HEK293T (cell line): ENCODE measurements at regions not wholly inside any gene's neighbourhood (a gene's known extent, or its start where the extent isn't known, plus 50 kb on each side); places are given as distances from the start of the nearest gene placed in this dataset.

Source experiments
- CTCF ChIA-PET: fragments of 350-600 bp; formaldehyde crosslinking; extraction: SDS; loops from one replicate; lab custom pipeline; 2021; ENCODE audit warnings: antibody characterized with exemption, inconsistent platforms; lab: Yijun Ruan, JAX
- POLR2A ChIA-PET: fragments of 350-600 bp; formaldehyde crosslinking; extraction: SDS; loops from one replicate; lab custom pipeline; 2020; ENCODE audit warnings: antibody characterized with exemption, inconsistent platforms; lab: Yijun Ruan, JAX
- DNase-seq: peaks from one replicate; pipeline ENCODE4 v3.0.0; 2012; ENCODE audit warnings: mixed read lengths; ENCODE audit errors: extremely low spot score
- ARNT ChIP-seq: fragments of 450-650 bp; IDR thresholded peaks from 2 replicates; pipeline ENCODE4 v1.6.1; 2017; ENCODE audit warnings: mild to moderate bottlenecking
- BHLHE40 ChIP-seq: fragments of 450-650 bp; IDR thresholded peaks from 2 replicates; pipeline ENCODE4 v1.6.1; 2016; ENCODE audit warnings: mild to moderate bottlenecking, moderate library complexity, borderline replicate concordance
- CTBP1 ChIP-seq: fragments of 450-650 bp; IDR thresholded peaks from 2 replicates; pipeline ENCODE4 v1.6.1; 2016; ENCODE audit warnings: borderline replicate concordance
- ELF4 ChIP-seq: fragments of 450-650 bp; IDR thresholded peaks from 2 replicates; pipeline ENCODE4 v1.6.1; 2017; ENCODE audit warnings: antibody characterized with exemption
- FOXA1 ChIP-seq: fragments of 450-650 bp; IDR thresholded peaks from 2 replicates; pipeline ENCODE4 v1.6.1; 2016; ENCODE audit warnings: mild to moderate bottlenecking
- FOXK2 ChIP-seq: fragments of 450-650 bp; IDR thresholded peaks from 2 replicates; pipeline ENCODE4 v1.6.1; 2016; ENCODE audit warnings: mild to moderate bottlenecking
- FOXM1 ChIP-seq: fragments of 450-650 bp; IDR thresholded peaks from 2 replicates; pipeline ENCODE4 v1.6.1; 2017; ENCODE audit warnings: mild to moderate bottlenecking, borderline replicate concordance
- HDGF ChIP-seq: fragments of 450-650 bp; IDR thresholded peaks from 2 replicates; pipeline ENCODE4 v1.6.1; 2017; ENCODE audit warnings: antibody characterized with exemption, borderline replicate concordance
- L3MBTL2 ChIP-seq: fragments of 450-650 bp; conservative IDR thresholded peaks from 2 replicates; pipeline ENCODE4 v1.6.1; 2016; ENCODE audit warnings: mild to moderate bottlenecking
- LEF1 ChIP-seq: fragments of 450-650 bp; IDR thresholded peaks from 2 replicates; pipeline ENCODE4 v1.6.1; 2017; ENCODE audit warnings: mild to moderate bottlenecking, borderline replicate concordance
- NFRKB ChIP-seq: fragments of 450-650 bp; IDR thresholded peaks from 2 replicates; pipeline ENCODE4 v1.6.1; 2016; ENCODE audit warnings: mild to moderate bottlenecking, moderate library complexity
- PKNOX1 ChIP-seq: fragments of 450-650 bp; IDR thresholded peaks from 2 replicates; pipeline ENCODE4 v1.6.1; 2016
- SP1 ChIP-seq: fragments of 450-650 bp; IDR thresholded peaks from 2 replicates; pipeline ENCODE4 v1.6.1; 2017
- SUZ12 ChIP-seq: fragments of 450-650 bp; IDR thresholded peaks from 2 replicates; pipeline ENCODE4 v1.6.1; 2016; ENCODE audit warnings: mild to moderate bottlenecking
- TARDBP ChIP-seq: fragments of 450-650 bp; IDR thresholded peaks from 2 replicates; pipeline ENCODE4 v1.6.1; 2016
- ZNF384 ChIP-seq: fragments of 450-650 bp; IDR thresholded peaks from 2 replicates; pipeline ENCODE4 v1.6.1; 2016

DNA sequence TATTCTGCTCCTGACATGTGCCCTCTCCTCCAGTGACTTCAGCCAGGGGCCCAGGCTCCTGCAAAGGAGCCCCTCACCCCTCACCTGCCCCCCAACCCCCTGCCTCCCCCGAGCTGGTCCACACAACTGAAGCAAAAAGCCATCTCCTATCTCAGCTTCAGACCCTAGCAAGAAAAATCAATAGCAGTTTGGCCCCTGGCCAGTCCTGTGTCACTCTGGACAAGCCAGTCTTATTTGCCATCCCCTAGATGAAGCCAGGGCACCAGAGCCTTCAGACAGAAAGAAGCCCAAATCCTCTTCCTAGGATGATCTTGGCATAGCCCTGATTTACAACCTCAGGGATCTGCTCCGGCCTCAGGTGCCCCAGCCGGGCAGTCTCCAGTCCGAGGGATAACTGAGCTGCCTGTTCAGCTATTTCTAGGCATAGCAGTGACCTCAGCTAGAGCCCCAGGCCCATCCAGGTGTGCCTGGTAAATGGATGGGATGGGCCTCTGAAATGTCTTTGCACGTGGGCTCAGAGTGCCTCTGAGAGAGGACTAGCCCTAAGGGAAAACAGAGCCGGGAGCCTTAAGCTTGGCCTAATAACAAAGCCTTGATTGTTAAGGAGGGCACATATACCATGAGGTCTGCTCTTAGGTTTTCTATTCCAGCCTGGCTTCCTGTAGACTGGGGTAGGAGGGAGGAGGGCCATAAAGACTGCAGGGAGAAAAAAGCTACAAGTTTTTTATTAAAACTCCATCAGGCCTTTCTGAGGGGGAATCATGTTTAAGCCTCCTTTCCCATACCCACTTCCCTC is 242.0 kb downstream of the SHQ1 start:
- POLR2A ChIA-PET = no interaction called here
- CTCF ChIA-PET = no interaction called here
- DNase-seq = no peak
- no peak for TF ChIP-seq FOXA1
- TF ChIP-seq CTBP1 = no peak
- no peak for TF ChIP-seq FOXK2
- TF ChIP-seq TARDBP = no peak
- TF ChIP-seq L3MBTL2 = no peak
- TF ChIP-seq HDGF = no peak
- TF ChIP-seq ARNT = no peak
- no peak for TF ChIP-seq FOXM1
- no peak for TF ChIP-seq BHLHE40
- TF ChIP-seq NFRKB = no peak
- TF ChIP-seq SUZ12 = no peak
- no peak for TF ChIP-seq ZNF384
- no peak for TF ChIP-seq ELF4
- no peak for TF ChIP-seq LEF1
- no peak for TF ChIP-seq SP1
- TF ChIP-seq PKNOX1 = no peak

DNA sequence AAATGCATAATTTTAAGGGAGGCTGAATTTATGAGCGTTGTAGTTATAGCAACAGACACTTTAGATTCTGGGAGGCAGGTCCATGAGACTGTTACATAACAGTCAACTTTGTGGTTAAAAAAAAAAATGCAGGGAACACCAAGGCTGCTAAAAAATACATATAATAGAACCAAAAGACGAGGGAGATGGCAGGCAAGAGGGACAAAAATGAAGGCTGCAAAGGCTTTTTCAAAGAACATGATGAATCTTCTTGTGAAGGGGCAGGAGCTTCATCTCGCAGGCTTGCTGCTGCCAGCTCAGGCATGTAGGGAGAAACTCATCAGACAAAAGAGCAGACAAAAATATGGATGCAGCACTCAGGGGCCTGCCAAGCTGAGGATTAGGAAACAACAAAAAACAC is 243.9 kb downstream of the SHQ1 start:
- CTCF ChIA-PET = interaction anchor here (0.7 kb wide), 1 partner anchor 530 kb away, joined by 3 read pairs; no protein-coding TSS in a partner anchor
- POLR2A ChIA-PET = no interaction called here
- DNase-seq = no peak

GRCh38 chr3:72601983-72602750 is 246.1 kb downstream of the SHQ1 start:
- ChIA-PET CTCF (interaction anchor here (0.6 kb wide), 1 partner anchor 53 kb away, joined by 3 read pairs; no protein-coding TSS in a partner anchor), POLR2A (interaction anchor here (0.6 kb wide), 1 partner anchor 8 kb away, joined by 4 read pairs; no protein-coding TSS in a partner anchor)
- DNase-seq = no peak
- no peak for TF ChIP-seq FOXA1
- TF ChIP-seq ELF4 = no peak
- TF ChIP-seq BHLHE40 = no peak
- no peak for TF ChIP-seq NFRKB
- no peak for TF ChIP-seq CTBP1
- TF ChIP-seq SP1 = no peak
- TF ChIP-seq FOXK2 = no peak
- TF ChIP-seq LEF1 = no peak
- no peak for TF ChIP-seq ZNF384

More for the DNA sequence above, 243.9 kb downstream of the SHQ1 start:
- TF ChIP-seq NFRKB (no peak), ELF4 (no peak), CTBP1 (no peak), ZNF384 (no peak), L3MBTL2 (no peak), PKNOX1 (no peak), SP1 (no peak), HDGF (no peak)

DNA sequence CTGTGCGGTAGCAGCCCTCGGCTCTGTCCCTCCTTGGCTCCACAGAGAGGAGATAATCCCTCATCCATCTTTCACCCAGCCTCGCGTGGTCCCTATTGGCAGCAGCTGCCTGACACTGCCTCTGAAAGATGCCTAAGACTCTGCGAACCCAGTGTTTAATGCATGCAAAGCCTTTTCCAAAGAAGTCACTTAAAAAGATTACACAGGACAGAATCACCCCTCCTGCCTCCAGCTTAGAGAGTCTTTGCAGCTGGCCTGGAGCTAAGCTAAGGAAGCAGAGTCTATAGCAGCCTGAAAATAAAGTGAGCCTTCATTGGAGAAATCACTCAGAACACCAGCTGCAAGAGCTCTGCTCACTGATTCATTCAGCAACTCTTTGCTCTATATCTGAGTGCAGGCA is 247.2 kb downstream of the SHQ1 start:
- POLR2A ChIA-PET = interaction anchor here (0.6 kb wide), 1 partner anchor 51 kb away, joined by 3 read pairs; no protein-coding TSS in a partner anchor

GRCh38 chr3:72597756-72598195 is 250.5 kb downstream of the SHQ1 start:
- peak; percentile 22 for DNase-seq

More for the DNA sequence above, 247.2 kb downstream of the SHQ1 start:
- TF ChIP-seq CTBP1 = no peak
- no peak for TF ChIP-seq L3MBTL2
- no peak for TF ChIP-seq SP1
- no peak for TF ChIP-seq ELF4
- TF ChIP-seq TARDBP = no peak
- no peak for TF ChIP-seq FOXM1
- CTCF ChIA-PET = no interaction called here
- DNase-seq = no peak

More at GRCh38 chr3:72597756-72598195, 250.5 kb downstream of the SHQ1 start:
- POLR2A ChIA-PET = no interaction called here
- TF ChIP-seq SUZ12 (no peak), FOXA1 (no peak), NFRKB (no peak), CTBP1 (no peak), TARDBP (no peak), BHLHE40 (no peak), FOXM1 (no peak), PKNOX1 (no peak), L3MBTL2 (no peak), ELF4 (no peak)
- CTCF ChIA-PET = no interaction called here
